ENCODE measurements at regions not wholly inside any gene's neighbourhood (a gene's known extent, or its start where the extent isn't known, plus 50 kb on each side); places are given as distances from the start of the nearest gene placed in this dataset.

DNA sequence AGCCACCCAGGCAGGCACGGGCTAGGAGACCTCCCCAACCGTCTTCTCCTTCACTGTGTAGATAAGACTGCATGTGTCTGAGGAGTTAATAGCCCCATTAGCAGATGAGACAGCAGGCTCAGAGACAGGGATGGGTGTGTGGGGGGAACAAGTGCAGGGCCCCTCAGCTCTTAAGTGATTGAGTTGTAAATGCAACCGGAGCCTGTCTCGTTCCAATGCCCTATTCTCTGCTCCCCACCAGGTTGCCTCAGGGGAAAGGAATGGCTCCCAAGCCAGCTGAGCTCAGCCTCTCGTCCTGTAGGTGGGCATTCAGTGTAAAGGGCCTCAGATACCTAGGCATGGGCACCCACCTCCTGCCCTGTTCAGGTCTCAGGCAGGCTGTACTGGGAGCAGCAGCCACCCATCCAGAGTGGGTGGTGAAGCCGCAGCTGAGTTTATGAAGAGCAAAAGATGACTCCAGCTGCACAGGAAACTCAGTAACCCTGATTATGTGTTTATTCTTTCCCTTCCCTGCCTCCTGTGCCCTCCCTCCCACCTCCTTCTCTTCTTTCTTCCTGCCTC, 87.3 kb downstream of the PJA1 start:
- no peaks in the 10 kb centered on the region for H4K20me1 ChIP-seq (ENCODE audit: insufficient read depth, low read length)
- TF ChIP-seq EZH2 (optimal IDR thresholded peaks at IDR 0.05; ENCODE audit: low read depth, low read length) (no peak), EZH2phosphoT487 (IDR thresholded peaks at IDR 0.05; ENCODE audit: low read length) (no peak)
- TF ChIP-seq, protein P1, sequence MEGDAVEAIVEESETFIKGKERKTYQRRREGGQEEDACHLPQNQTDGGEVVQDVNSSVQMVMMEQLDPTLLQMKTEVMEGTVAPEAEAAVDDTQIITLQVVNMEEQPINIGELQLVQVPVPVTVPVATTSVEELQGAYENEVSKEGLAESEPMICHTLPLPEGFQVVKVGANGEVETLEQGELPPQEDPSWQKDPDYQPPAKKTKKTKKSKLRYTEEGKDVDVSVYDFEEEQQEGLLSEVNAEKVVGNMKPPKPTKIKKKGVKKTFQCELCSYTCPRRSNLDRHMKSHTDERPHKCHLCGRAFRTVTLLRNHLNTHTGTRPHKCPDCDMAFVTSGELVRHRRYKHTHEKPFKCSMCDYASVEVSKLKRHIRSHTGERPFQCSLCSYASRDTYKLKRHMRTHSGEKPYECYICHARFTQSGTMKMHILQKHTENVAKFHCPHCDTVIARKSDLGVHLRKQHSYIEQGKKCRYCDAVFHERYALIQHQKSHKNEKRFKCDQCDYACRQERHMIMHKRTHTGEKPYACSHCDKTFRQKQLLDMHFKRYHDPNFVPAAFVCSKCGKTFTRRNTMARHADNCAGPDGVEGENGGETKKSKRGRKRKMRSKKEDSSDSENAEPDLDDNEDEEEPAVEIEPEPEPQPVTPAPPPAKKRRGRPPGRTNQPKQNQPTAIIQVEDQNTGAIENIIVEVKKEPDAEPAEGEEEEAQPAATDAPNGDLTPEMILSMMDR (IDR thresholded peaks at IDR 0.05; ENCODE audit: low read length): no peak
- H3K27me3 ChIP-seq (replicated peaks; ENCODE audit: insufficient read depth, low read length): no peaks in the 10 kb centered on the region
- DNase-seq: no peak
- H2AFZ ChIP-seq (ENCODE audit: low read length): no peak overlapping the region
- no peaks in the 10 kb centered on the region for H3K79me2 ChIP-seq (ENCODE audit: low read length)
- no peaks in the 10 kb centered on the region for H3K4me1 ChIP-seq (ENCODE audit: low read length)
- no peaks in the 10 kb centered on the region for H3F3A ChIP-seq (ENCODE audit: insufficient read depth, low read length)
- no peak overlapping the region for H3K4me3 ChIP-seq (ENCODE audit: low read length)
- H3K9me3 ChIP-seq (replicated peaks; ENCODE audit: insufficient read depth, low read length): no peaks in the 10 kb centered on the region
- no peak overlapping the region for H3K4me2 ChIP-seq (ENCODE audit: low read depth, low read length)
- no peaks in the 10 kb centered on the region for H3K9me2 ChIP-seq (replicated peaks; ENCODE audit: insufficient read depth, low read length)
- H3K27ac ChIP-seq (ENCODE audit: low read length): no peak overlapping the region
- H3K36me3 ChIP-seq (replicated peaks; ENCODE audit: insufficient read depth, low read length): no peaks in the 10 kb centered on the region
- no peak overlapping the region for H3K9ac ChIP-seq (ENCODE audit: low read length)

DNA sequence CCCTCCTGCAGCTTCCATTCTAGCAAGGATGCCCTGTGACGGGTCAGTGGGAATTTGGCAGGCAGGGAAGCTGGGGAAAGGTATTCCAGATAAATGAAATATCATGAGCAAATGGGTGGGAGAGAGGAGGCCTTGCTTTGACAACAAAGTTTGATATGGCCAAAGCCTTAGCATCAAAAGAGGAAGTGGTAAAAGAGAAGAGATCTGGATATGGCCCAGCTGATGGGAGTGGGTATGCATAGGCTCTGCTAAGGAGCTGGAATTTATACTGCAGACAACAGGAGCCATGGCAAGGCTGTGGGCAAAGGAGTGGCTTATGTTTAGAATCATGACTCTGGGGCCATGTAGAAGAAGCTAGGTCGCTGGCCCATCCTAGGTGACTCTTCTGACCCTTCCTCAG, 89.2 kb downstream of the PJA1 start:
- H3K27ac ChIP-seq (ENCODE audit: low read length): no peak overlapping the region
- no peak for DNase-seq
- no peaks in the 10 kb centered on the region for H3F3A ChIP-seq (ENCODE audit: insufficient read depth, low read length)
- no peak overlapping the region for H2AFZ ChIP-seq (ENCODE audit: low read length)
- no peaks in the 10 kb centered on the region for H3K9me2 ChIP-seq (replicated peaks; ENCODE audit: insufficient read depth, low read length)
- H3K36me3 ChIP-seq (replicated peaks; ENCODE audit: insufficient read depth, low read length): no peaks in the 10 kb centered on the region
- no peaks in the 10 kb centered on the region for H3K4me1 ChIP-seq (ENCODE audit: low read length)
- H3K9me3 ChIP-seq (replicated peaks; ENCODE audit: insufficient read depth, low read length): no peaks in the 10 kb centered on the region
- no peaks in the 10 kb centered on the region for H3K27me3 ChIP-seq (replicated peaks; ENCODE audit: insufficient read depth, low read length)
- H3K4me3 ChIP-seq (ENCODE audit: low read length): no peak overlapping the region
- no peaks in the 10 kb centered on the region for H4K20me1 ChIP-seq (ENCODE audit: insufficient read depth, low read length)
- H3K4me2 ChIP-seq (ENCODE audit: low read depth, low read length): no peak overlapping the region
- TF ChIP-seq EZH2phosphoT487 (IDR thresholded peaks at IDR 0.05; ENCODE audit: low read length) (no peak), EZH2 (optimal IDR thresholded peaks at IDR 0.05; ENCODE audit: low read depth, low read length) (no peak)
- TF ChIP-seq, protein P1 (IDR thresholded peaks at IDR 0.05; ENCODE audit: low read length): no peak
- H3K9ac ChIP-seq (ENCODE audit: low read length): no peak overlapping the region
- no peaks in the 10 kb centered on the region for H3K79me2 ChIP-seq (ENCODE audit: low read length)

DNA sequence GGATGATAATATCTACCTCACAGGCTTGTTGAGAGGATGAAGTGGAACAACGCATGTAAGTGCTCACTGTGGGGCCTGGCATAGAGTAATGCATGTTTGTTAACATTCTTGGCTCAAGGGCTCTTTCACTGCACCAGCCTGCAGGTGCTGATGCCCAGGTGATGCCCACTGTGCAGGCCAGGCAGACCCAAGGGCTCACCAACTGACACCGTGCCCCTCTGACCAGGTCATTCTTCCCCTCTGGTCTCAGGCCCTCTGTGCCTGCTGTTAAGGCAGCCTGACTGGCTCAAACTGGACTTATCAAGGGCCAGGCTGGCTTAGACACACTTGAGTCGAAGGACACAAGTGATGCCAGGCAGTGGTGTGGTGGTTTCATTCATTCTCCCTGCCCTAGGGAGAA, 90.5 kb downstream of the PJA1 start:
- no peak overlapping the region for H3K4me3 ChIP-seq (ENCODE audit: low read length)
- no peaks in the 10 kb centered on the region for H3K9me2 ChIP-seq (replicated peaks; ENCODE audit: insufficient read depth, low read length)
- H3K79me2 ChIP-seq (ENCODE audit: low read length): no peaks in the 10 kb centered on the region
- H2AFZ ChIP-seq (ENCODE audit: low read length): no peak overlapping the region
- no peak for TF ChIP-seq EZH2phosphoT487 (IDR thresholded peaks at IDR 0.05; ENCODE audit: low read length)
- no peaks in the 10 kb centered on the region for H3F3A ChIP-seq (ENCODE audit: insufficient read depth, low read length)
- DNase-seq: no peak
- no peak overlapping the region for H3K4me2 ChIP-seq (ENCODE audit: low read depth, low read length)
- no peak overlapping the region for H3K27ac ChIP-seq (ENCODE audit: low read length)
- H4K20me1 ChIP-seq (ENCODE audit: insufficient read depth, low read length): no peaks in the 10 kb centered on the region
- no peaks in the 10 kb centered on the region for H3K4me1 ChIP-seq (ENCODE audit: low read length)
- H3K36me3 ChIP-seq (replicated peaks; ENCODE audit: insufficient read depth, low read length): no peaks in the 10 kb centered on the region
- no peak overlapping the region for H3K9ac ChIP-seq (ENCODE audit: low read length)
- H3K27me3 ChIP-seq (replicated peaks; ENCODE audit: insufficient read depth, low read length): no peaks in the 10 kb centered on the region
- H3K9me3 ChIP-seq (replicated peaks; ENCODE audit: insufficient read depth, low read length): no peaks in the 10 kb centered on the region

DNA sequence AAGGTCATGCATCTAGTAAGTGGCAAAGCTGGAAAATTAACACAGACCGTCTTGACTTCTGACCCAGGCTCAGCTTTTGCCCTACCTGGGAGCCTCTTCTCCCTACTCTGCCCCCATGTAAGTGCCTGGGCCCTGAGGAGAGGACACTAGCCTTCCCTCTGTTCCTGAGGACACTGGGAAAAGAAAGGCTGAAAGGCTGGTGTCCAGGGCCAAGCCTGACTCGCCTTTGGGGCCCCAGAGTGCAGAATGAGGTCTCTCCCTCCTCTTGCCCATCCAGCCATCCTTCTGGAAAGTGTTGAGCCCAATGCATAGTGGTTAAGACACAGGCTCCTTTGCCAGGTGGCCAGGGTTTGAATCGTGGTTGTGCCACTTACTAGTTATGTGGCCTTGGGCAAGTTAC, 91.5 kb downstream of the PJA1 start:
- no peaks in the 10 kb centered on the region for H3K9me3 ChIP-seq (replicated peaks; ENCODE audit: insufficient read depth, low read length)
- H3K79me2 ChIP-seq (ENCODE audit: low read length): no peaks in the 10 kb centered on the region
- no peak overlapping the region for H3K4me2 ChIP-seq (ENCODE audit: low read depth, low read length)
- no peaks in the 10 kb centered on the region for H3K27me3 ChIP-seq (replicated peaks; ENCODE audit: insufficient read depth, low read length)
- no peaks in the 10 kb centered on the region for H3K9me2 ChIP-seq (replicated peaks; ENCODE audit: insufficient read depth, low read length)
- H3K4me3 ChIP-seq (ENCODE audit: low read length): no peak overlapping the region
- H3K4me1 ChIP-seq (ENCODE audit: low read length): no peaks in the 10 kb centered on the region
- H3F3A ChIP-seq (ENCODE audit: insufficient read depth, low read length): no peaks in the 10 kb centered on the region
- H3K9ac ChIP-seq (ENCODE audit: low read length): no peak overlapping the region
- H3K36me3 ChIP-seq (replicated peaks; ENCODE audit: insufficient read depth, low read length): no peaks in the 10 kb centered on the region
- no peak overlapping the region for H2AFZ ChIP-seq (ENCODE audit: low read length)
- DNase-seq: no peak
- H4K20me1 ChIP-seq (ENCODE audit: insufficient read depth, low read length): no peaks in the 10 kb centered on the region
- no peak overlapping the region for H3K27ac ChIP-seq (ENCODE audit: low read length)
- TF ChIP-seq, protein P1 (IDR thresholded peaks at IDR 0.05; ENCODE audit: low read length): no peak
- TF ChIP-seq EZH2 (optimal IDR thresholded peaks at IDR 0.05; ENCODE audit: low read depth, low read length): no peak
- no peak for TF ChIP-seq EZH2phosphoT487 (IDR thresholded peaks at IDR 0.05; ENCODE audit: low read length)

All from MM.1S (cell line).